GM21737 (cell line): ENCODE measurements at regions not wholly inside any gene's neighbourhood (a gene's known extent, or its start where the extent isn't known, plus 50 kb on each side); places are given as distances from the start of the nearest gene placed in this dataset.
"Not testable (repeated sequence)": the region's sequence is repeated elsewhere in the genome, so short reads cannot be mapped to it uniquely, and the experiment has no call there.

ENCODE experiments used
- ATAC-seq: cut with Tn5 transposase; IDR thresholded peaks from one replicate; pipeline ENCODE4 v1.9.1; 2021; ENCODE audit warnings: mild to moderate bottlenecking, moderate library complexity; ENCODE audit not compliant: unreplicated experiment

DNA sequence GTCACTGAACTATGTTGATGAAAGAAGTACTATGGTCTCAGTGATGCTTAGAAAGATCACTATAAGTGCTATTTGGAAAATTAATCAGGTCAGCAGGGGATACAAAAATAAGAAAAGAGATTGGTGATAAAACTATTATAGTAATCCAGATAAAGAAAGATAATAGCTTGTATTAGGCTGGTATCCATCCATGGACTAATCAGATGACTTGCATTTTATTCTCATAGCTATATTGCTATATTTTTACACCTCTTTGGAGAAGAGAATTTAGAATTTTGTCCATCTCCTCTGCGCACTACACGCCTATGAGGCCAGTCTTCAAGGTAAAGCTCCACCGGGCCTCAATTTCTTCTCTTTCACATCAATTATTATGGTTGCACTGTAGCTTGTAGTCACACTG is 635.1 kb upstream of the DDX18 start:
- ATAC-seq: no peak

DNA sequence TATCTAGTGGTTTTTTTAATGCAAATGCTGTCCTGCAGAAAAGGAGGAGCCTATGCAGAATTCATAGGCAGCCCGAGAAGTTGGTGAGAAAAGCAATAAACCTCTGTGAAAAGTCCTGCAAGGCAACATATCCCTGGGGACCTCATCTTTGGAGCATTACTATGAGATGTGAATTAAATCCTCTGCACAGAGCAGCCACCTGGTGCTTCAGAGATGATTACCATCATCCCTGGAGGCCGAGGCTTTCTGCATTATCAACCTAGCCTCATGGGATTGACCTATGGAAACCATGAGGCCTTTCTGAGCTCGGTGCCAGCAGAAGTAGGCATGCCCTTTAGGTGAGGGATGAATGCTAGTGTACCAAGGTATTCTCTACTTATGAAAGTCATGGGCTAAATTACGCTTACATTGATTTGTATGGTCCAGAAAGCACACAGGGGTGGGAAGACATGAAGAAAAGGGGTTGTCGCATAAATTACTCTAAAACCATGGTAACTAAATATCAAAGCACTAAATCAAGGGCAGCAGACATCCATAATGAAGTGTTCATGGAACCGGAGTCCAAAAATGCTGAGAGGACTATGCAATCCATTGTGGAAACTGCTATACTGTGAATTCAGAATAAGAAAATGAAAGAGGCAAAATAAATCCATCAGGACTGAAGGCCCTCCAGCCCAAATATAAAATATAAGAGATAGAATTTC is 623.5 kb upstream of the DDX18 start:
- no peak for ATAC-seq

DNA sequence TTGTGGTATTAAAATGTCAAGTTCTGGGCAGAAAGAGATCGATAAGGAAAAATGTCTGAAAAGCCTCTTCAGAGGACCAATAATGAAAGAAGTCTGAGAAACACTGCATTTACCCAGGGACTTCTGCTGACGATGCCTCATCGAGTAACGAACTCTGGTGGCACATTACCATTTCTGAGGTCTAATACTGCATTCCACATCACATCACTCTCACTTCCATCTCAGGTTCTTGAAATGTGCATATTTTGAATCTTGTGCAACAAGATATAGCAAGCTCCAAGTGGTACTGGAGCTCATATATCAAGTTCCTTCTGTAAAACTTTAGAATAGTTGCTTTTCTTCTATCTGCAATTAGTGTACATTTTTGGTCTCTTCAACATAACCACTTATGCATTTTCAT is 619.1 kb upstream of the DDX18 start:
- ATAC-seq: no peak

DNA sequence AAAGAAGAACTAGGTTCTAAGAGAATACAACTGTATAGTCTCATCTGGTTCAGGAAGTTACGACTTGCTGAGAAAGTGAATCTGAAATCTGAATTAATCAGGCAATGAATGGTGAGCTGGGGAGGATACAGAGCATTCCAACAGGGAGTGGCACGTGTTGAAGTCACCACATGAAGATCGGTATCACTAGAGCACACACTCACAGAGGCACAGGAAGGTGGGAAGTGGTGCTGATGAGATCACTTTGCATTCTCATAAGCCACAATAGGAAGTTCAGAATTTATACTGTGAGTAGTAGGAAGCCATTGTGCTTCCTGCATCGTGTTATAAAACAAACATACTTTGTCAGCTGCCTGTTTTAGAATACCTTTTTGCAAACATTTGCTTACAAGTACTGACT is 615.0 kb upstream of the DDX18 start:
- no peak for ATAC-seq

DNA sequence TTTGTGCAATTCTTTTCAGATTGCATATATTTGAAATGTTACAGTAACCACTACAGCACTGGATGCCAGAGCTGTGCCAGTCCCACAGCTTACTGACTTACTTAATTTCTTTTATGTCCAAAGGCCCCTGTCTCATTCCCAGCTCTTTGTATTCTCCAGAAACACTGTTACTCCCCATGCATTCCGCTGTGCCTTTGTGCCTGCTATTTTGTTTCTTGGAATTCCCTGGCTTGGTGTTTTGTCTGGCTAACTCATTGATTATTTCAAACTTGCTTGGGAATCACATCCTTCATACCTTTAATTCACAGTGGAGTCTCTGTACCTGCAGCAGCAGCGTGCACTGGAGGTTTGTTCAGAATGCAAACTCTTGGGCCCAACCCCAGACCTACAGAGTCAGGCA is 601.9 kb upstream of the DDX18 start:
- ATAC-seq: no peak

DNA sequence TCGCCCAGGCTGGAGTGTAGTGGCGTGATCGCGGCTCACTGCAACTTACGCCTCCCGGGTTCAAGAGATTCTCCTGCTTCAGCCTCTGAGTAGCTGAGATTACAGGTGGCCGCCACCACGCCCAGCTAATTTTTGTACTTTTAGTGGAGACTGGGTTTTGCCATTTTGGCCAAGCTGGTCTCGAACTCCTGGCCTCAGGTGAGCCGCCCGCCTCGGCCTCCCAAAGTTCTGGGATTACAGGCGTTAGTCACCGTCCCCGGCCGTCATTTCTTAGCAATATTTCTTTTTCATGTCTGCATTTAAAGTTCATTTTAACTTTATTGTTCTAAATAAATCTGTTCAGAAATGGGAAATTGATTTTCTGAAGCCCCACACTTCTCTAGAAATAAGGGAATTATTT is 597.3 kb upstream of the DDX18 start:
- no peak for ATAC-seq

DNA sequence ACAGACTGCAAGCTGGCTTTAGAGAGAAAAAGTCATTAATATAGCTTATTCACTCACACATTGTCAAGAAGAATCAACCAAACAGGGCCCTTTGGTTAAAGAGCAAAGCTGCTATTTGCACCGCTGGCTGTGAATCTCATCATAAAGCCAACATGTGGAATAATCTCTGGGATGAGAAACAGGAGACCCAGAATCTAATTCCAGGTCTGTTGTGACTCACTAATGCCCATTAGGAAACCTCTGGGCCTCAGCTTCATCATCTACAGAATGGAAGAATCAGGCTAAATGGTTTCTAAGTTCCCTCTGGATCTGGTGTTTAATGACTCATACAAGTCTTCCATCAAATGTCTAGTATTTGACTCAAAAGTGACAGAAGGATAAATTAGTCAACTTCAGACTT is 591.7 kb upstream of the DDX18 start:
- ATAC-seq: no peak

DNA sequence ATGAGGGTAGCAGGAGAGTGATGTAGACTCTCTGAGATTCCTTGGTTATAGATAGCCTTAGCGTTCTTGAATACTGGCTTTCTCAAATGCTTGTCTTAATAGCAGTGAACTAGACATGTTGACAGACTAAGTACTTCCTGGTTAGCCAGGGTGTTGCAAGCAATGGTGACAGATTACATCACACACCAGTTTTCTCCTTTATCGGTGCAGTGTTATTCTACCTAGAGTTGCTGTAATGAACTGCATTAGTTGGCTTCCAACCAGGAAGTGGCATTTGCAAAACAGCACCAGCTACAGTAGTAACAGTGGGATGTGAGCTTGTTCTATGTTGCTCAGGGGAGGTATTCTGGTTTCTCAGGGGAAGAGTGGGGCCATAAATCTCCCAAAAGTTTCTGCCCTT is 582.2 kb upstream of the DDX18 start:
- ATAC-seq: no peak

DNA sequence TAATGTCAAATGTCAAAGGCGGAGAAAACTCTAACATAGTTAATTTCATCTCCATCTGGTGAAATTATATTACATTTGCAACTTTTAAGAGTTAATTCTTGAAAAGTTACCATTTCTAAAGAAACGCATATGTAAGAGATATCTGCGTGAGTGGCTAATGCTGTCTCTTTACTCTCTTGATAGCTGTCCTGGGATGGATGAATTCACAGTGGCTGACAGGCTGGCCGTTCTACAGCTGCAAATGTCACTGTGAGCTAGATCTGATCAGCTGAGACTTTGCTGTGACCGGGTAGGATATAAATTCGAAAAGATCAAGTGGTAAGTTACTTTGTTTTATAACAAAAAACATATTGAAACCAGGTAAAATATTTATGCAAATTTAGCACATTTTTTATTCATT is 557.1 kb upstream of the DDX18 start:
- no peak for ATAC-seq

DNA sequence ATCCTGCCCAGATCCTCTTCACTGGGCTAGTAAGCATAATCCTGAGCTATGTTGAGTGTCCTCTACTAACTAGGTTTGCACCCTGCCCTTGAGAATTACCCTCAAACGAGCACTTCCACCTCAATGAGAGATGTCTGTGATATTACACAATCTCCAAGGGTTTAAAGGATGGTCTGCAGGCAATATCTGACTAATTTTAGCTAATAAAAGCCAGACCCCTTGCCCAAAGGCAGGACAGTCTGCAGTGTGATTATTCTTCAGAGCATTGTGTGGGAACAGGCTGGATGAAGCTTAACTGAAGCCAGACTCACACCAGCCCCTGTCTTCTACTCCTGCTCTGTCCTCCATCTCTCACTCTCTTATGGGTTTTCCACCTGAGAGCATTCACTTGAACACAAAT is 544.9 kb upstream of the DDX18 start:
- ATAC-seq: no peak

DNA sequence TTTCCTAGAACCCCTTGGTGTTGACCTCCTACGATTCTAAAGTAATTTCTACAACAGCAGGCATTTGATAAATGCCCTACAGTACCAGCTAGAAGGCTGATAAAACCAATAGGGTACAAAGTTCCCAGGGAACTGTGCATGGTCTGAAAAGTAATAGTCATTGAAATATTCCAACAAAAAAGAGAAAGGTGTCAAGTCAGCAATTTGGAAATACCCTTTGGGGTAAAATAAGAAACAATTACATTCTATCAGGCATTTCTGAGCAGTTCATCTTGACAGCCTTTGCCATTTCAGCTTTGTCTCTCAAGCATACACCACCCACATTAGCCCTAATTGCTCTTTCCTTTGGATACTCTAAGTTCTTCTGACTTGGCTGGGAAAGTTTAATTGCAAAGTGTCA is 542.9 kb upstream of the DDX18 start:
- no peak for ATAC-seq

DNA sequence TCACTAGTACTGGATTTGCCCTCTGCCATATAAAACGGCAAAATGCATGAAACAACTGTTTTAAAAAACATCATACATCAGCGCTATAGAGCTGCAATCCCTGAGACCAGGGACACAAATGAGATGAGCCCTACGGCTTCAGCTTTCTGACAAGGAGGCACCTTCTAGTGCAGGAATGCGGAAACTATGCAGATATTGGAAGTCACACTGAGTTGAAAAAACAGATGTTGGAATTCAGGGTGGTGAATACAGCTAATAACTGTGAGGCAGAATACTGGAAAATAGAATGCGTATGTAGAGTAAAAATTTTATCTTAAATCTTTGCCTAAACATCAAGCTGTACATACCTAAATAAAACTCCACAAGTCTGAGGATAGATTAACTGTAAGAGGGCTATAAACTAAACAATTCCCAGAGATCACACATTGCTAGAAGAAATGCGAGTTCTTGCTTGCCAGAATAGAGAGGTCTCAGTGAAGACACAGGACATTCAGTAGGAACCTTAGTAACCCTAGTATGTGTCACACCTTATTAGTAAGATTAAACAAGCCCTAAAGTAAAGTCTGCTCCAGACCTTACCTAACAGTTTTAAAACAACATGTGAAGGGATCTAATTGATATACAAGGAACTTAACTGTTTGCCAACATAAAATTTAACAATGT is 541.4 kb upstream of the DDX18 start:
- no peak for ATAC-seq

DNA sequence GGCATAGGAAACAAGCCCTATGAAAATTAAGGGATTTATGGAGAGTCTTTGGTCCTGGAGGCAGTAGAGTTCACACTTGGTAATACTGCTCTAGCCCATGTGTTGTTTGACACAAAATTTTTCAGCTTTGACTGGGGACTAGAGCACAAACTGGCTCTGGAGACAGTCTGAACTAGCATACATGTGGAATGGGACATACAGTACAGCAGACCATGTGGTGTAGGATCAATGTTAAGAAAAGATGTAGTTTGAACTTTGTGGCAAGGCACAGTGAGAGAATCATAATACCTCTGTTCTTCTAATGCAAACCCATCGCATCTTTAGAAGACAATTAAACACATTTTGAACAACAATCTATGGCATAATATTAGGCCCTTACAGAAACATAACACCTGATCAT is 521.5 kb upstream of the DDX18 start:
- ATAC-seq: no peak

DNA sequence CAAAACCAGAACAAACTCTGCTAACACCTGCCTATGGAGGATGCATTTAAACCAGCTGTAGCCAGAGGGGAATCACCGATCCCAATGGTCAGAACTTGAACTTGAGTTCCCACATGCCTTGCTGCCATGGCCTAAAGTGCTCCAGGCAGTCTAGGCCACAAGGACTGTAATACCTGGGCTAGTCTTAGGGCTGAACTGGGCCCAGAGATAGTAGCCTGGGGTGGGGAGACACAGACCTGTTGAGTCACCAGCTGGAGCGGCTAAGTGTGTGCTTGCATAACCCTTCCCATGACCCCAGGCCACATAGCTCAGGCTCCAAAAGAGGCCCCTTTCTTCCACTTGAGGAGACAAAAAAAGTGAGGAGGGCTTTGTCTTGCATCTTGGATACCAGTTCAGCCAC is 515.0 kb upstream of the DDX18 start:
- no peak for ATAC-seq

DNA sequence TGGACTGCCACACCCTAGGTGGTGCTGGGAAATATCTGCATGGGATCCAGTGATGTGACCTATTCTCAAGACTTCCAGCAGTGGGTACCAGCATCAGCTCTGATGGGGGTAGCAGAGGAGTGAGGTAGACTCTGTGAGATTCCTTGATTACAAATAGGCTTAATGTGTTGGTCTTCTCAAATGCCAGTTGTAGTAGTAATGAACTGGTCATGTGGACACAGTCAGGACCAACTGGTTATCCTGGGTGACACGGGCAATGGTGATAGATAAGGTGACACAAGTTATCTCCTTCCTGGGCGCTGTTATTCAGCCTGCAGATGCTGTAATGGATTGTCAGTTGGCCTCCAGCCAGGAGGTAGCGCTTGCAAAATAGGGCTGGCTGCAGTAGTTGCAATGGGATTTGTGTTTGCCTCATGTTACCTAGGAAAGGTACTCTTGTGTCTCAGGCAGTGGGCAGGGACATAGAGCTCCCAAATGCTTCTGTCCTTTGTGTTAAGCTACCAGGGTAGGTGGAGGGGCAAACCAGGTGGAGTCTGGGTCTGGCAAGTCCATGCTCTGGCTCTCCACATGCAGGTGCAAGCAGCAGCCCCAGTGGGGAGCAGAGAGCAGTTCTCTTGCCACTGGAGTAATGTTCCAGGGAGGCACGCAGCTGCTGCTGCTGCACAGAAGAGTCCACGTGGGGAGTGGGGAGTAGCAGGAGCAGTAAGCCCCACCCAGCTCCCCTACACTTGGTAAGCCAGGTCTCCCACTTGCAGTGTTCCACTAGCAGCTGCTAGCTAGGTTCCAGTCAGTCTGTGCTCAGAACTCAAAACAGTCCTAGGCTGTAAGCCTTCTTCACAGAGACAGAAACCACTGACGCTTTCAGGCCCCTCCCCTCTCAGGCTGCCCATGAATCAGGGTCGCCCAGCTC is 505.4 kb upstream of the DDX18 start:
- ATAC-seq: no peak

DNA sequence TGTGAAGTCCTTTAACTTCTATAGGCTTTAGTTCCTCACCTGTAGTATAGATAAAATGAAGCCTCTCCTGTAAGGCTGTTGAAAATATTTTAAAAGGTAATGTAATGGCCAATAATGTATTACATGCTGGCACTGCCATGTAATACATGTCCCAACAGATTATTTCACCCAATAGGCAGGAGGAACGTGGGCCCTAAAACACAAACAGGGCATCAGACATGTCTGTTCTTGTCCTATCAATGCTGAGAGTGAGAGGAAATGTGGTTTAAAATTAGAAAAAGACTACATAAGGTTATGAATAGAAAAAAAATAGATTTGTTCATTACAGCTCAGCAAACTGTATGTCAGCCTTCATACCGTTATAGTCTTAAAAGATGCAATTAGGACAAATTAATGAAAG is 492.7 kb upstream of the DDX18 start:
- no peak for ATAC-seq

DNA sequence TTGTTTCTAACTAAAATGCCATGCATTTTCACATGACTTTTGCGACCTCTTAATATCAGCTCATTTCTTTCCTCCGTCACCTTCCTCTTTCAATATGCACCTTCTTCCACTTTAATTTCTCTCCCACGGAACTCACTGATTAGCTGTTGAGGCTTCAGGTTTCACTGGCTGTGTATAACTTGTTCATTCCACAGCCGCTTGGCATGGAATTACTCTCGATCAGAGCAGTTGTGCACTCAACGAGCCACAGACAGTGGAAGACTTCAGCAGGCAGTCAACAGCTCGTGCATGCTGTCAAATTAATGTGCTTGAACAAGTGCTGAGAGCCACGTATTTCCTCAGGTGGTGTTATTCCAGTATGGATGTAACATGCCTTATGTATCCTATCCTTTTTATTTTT is 491.2 kb upstream of the DDX18 start:
- no peak for ATAC-seq

DNA sequence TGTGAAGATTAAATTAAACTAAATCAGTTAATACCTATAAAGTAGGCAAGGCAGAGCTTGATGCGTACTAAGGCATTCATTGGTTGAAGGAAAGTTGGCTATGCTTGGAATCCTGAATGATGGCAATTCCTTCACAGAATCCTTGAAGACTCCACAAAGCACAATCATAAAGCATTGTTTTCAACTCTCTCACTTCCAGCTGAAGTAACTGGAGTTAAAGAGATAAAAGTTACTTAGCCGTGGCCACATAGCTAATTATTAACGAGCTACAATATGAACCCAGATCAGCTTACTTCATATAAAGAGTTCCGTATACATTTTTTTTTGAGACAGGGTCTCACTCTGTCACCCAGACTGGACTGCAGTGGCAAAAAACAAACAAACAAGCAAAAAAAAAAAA is 483.9 kb upstream of the DDX18 start:
- ATAC-seq: no peak

DNA sequence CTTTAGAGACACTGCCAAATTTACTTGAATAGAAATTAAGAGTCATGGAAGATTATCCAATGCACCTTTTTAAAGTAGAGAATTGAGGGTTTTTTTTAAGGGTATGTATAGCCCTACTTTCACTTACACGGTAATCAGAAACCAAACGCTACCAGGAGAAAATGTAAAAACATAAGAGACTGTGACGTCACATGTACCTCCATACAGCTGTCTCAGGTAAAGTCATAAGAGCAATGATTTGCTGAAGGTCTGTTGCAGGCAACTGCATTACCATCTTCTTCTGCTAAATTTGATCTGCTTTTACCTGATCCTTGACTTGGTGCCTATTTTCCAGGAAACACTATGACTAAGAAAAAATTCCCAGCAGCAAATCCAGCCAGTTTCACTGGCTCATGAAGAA is 478.5 kb upstream of the DDX18 start:
- no peak for ATAC-seq

DNA sequence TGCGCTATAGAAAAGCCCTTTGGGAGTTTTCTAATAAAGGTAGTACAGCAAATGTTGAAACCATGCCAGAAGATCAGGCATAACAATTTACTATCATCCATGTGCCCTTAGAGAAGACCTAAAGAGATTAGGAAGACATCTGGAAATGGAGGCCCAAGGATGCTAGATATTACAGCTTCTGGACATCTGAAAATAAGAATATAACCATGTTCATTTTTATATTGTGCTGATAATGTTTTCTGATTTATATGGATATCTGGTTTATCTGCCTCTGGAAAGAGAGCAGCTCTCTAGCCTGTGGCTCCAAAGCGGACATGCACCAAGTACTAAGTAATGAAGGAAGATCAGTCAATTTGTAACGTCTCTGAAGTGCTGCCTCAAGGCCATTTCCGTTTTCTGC is 478.0 kb upstream of the DDX18 start:
- ATAC-seq: no peak

DNA sequence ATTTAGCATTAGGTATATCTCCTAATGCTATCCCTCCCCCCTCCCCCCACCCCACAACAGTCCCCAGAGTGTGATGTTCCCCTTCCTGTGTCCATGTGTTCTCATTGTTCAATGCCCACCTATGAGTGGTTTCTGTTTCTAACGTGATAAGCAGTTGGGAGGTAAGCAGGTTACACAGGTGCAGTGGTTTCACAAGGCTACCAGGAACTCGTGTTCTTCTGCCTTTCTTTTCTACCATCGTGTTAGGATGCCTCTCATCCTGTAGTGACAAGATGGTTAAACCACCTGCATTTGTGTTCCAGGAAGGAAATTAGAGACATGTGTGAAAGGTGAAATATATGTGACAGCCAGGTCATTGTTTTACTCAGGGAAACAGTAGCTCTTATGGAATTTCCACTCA is 476.5 kb upstream of the DDX18 start:
- ATAC-seq: not testable (repeated sequence)

DNA sequence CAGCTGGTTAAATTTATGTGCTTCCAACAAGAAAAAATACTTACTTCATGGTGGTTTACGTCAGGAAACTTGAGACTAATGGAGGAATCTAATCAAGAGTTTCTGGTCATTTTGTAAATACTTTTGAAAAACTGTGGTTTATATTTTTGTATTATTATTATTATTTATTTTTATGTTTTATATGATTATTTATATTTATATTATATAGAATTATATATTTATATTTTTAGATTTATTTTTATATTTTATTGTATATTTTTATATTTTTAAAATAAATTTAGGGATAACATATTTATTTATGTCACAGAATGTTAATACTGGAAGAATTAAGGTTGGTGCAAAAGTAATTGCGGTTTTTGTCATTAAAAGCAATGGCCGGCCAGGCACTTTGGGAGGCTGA is 474.5 kb upstream of the DDX18 start:
- ATAC-seq: no peak
